H1 (cell line): ENCODE measurements at regions not wholly inside any gene's neighbourhood (a gene's known extent, or its start where the extent isn't known, plus 50 kb on each side); places are given as distances from the start of the nearest gene placed in this dataset.

Experiments
- CTCF ChIA-PET: fragments of 300-600 bp; sonication (Branson Sonifier 250); formaldehyde crosslinking; loops from one replicate; lab custom pipeline; 2021; ENCODE audit not compliant: partially characterized antibody; lab: Charles Lee
- POLR2A ChIA-PET: fragments of 300-600 bp; sonication (Branson Sonifier 250); formaldehyde crosslinking; loops from one replicate; lab custom pipeline; 2021; ENCODE audit warnings: inconsistent platforms; ENCODE audit not compliant: partially characterized antibody; lab: Charles Lee
- DNase-seq, 2 experiments: peaks; one replicate each; pipeline versions ENCODE4 v3.0.0 to v3.0.0-alpha.2; 2010 to 2022; ENCODE audit warnings: low spot score in 2 of 2, low read depth in 1 of 2, mixed read lengths in 1 of 2
- FAIRE-seq: peaks from 2 replicates; lab custom pipeline; 2011; peaks lifted over from hg19 to GRCh38; lab: Jason Lieb, UNC
- H2AFZ ChIP-seq: 2 replicates; pipeline ENCODE4 v1.8.1; 2012; ENCODE audit warnings: low read length, inconsistent platforms
- H2AK5ac ChIP-seq: 2 replicates; pipeline ENCODE4 v1.6.1; 2013; ENCODE audit warnings: low read depth, low read length
- H2BK120ac ChIP-seq: replicated peaks from 2 replicates; pipeline ENCODE3; 2013; ENCODE audit warnings: low read depth, low read length, inconsistent platforms
- H2BK12ac ChIP-seq: 2 replicates; pipeline ENCODE4 v1.6.1; 2013; ENCODE audit warnings: low read depth, low read length
- H2BK15ac ChIP-seq: 2 replicates; pipeline ENCODE4 v1.6.1; 2013; ENCODE audit warnings: low read length
- H2BK20ac ChIP-seq: 2 replicates; pipeline ENCODE4 v1.6.1; 2013; ENCODE audit warnings: low read length
- H2BK5ac ChIP-seq: 2 replicates; pipeline ENCODE4 v1.6.1; 2013; ENCODE audit warnings: low read depth, low read length
- H3K14ac ChIP-seq: 2 replicates; pipeline ENCODE4 v1.6.1; 2013; ENCODE audit warnings: inconsistent platforms; ENCODE audit not compliant: insufficient read length
- H3K18ac ChIP-seq: 2 replicates; pipeline ENCODE4 v1.6.1; 2013; ENCODE audit warnings: low read length; ENCODE audit errors: extremely low read depth
- H3K23ac ChIP-seq: 2 replicates; pipeline ENCODE4 v1.6.1; 2013; ENCODE audit warnings: inconsistent platforms; ENCODE audit not compliant: insufficient read length
- H3K23me2 ChIP-seq: 2 replicates; pipeline ENCODE4 v1.6.1; 2013; ENCODE audit warnings: low read depth, low read length
- H3K27ac ChIP-seq: 2 replicates; pipeline ENCODE4 v1.6.1; 2011; ENCODE audit warnings: low read depth, low read length, inconsistent platforms
- H3K27me3 ChIP-seq, 4 experiments: replicated peaks in 1 of 4; 1 replicate in 1 of 4; 2 replicates in 3 of 4; pipeline versions ENCODE4 v1.6.1 to v1.8.1; 2011 to 2013; ENCODE audit warnings: low read length in 3 of 4, mild to moderate bottlenecking in 3 of 4, inconsistent platforms in 2 of 4, mixed read lengths in 2 of 4, moderate library complexity in 1 of 4; ENCODE audit not compliant: control insufficient read depth in 3 of 4, insufficient read depth in 3 of 4; ENCODE audit errors: extremely low read depth in 1 of 4
- H3K36me3 ChIP-seq, 4 experiments: 2 replicates each; pipeline versions ENCODE4 v1.6.1 to v1.8.1; 2011 to 2013; ENCODE audit warnings: mild to moderate bottlenecking in 4 of 4, low read length in 3 of 4, moderate library complexity in 2 of 4, control low read depth in 1 of 4, inconsistent platforms in 1 of 4; ENCODE audit not compliant: insufficient read depth in 4 of 4, control insufficient read depth in 2 of 4
- H3K4ac ChIP-seq: replicated peaks from 2 replicates; pipeline ENCODE3; 2013; ENCODE audit warnings: low read length, low read depth, mixed read lengths, inconsistent platforms; ENCODE audit not compliant: insufficient read length
- H3K4me1 ChIP-seq, 4 experiments: replicated peaks in 1 of 4; 1 replicate in 1 of 4; 2 replicates in 3 of 4; pipeline versions ENCODE4 v1.6.1 to v1.8.1; 2011 to 2013; ENCODE audit warnings: low read length in 3 of 4, inconsistent platforms in 2 of 4, mixed read lengths in 1 of 4; ENCODE audit not compliant: insufficient read depth in 4 of 4, control insufficient read depth in 3 of 4
- H3K4me2 ChIP-seq, 2 experiments: 2 replicates each; pipeline versions ENCODE4 v1.6.1 to v1.8.1; 2011 to 2013; ENCODE audit warnings: low read depth in 2 of 2, low read length in 2 of 2, control low read depth in 1 of 2, inconsistent platforms in 1 of 2, mild to moderate bottlenecking in 1 of 2; ENCODE audit not compliant: insufficient read depth in 1 of 2
- H3K4me3 ChIP-seq, 4 experiments: fragments of 200-600, 300-600 bp in 1 of 4; sonication (generic), shearing (Covaris generic), sonication (Bioruptor Twin) in 1 of 4; 2 replicates each; pipeline versions ENCODE4 v1.5.1 to v1.8.1; 2011 to 2016; ENCODE audit warnings: low read length in 4 of 4, low read depth in 3 of 4, control low read depth in 2 of 4, inconsistent platforms in 2 of 4, mild to moderate bottlenecking in 2 of 4, mixed read lengths in 1 of 4, moderate library complexity in 1 of 4; ENCODE audit not compliant: insufficient read depth in 2 of 4; ENCODE audit errors: extremely low read depth in 1 of 4
- H3K56ac ChIP-seq: replicated peaks from 2 replicates; pipeline ENCODE3; 2013; ENCODE audit warnings: low read depth, mild to moderate bottlenecking, mixed read lengths, low read length, inconsistent platforms; ENCODE audit not compliant: insufficient read length
- H3K79me1 ChIP-seq: 2 replicates; pipeline ENCODE4 v1.6.1; 2013; ENCODE audit warnings: low read depth, low read length, control low read depth
- H3K79me2 ChIP-seq, 2 experiments: 2 replicates each; pipeline versions ENCODE4 v1.6.1 to v1.8.1; 2012 to 2013; ENCODE audit warnings: low read length in 2 of 2, mild to moderate bottlenecking in 2 of 2, inconsistent platforms in 1 of 2; ENCODE audit not compliant: insufficient read depth in 2 of 2, control insufficient read depth in 1 of 2
- H3K9ac ChIP-seq, 4 experiments: replicated peaks in 1 of 4; 1 replicate in 1 of 4; 2 replicates in 3 of 4; pipeline versions ENCODE4 v1.6.1 to v1.8.1; 2011 to 2013; ENCODE audit warnings: low read depth in 3 of 4, low read length in 3 of 4, control low read depth in 2 of 4, mild to moderate bottlenecking in 2 of 4, moderate library complexity in 2 of 4, inconsistent platforms in 1 of 4; ENCODE audit errors: extremely low read depth in 1 of 4
- H3K9me3 ChIP-seq, 2 experiments: 2 replicates each; pipeline versions ENCODE4 v1.6.1 to v1.8.1; 2012 to 2013; ENCODE audit warnings: mild to moderate bottlenecking in 2 of 2, moderate library complexity in 2 of 2, control low read depth in 1 of 2, inconsistent platforms in 1 of 2, low read depth in 1 of 2, low read length in 1 of 2, mixed read lengths in 1 of 2; ENCODE audit not compliant: insufficient read depth in 2 of 2
- H4K20me1 ChIP-seq, 2 experiments: replicated peaks in 1 of 2; 2 replicates each; pipeline versions ENCODE3 to v1.8.1; 2011 to 2013; ENCODE audit warnings: inconsistent platforms in 2 of 2, low read length in 2 of 2, mild to moderate bottlenecking in 1 of 2; ENCODE audit not compliant: insufficient read depth in 2 of 2, control insufficient read depth in 1 of 2
- H4K5ac ChIP-seq: 2 replicates; pipeline ENCODE4 v1.6.1; 2013; ENCODE audit warnings: low read length, low read depth, mixed read lengths, inconsistent platforms; ENCODE audit not compliant: insufficient read length
- H4K8ac ChIP-seq: 2 replicates; pipeline ENCODE4 v1.8.0; 2013; ENCODE audit warnings: mild to moderate bottlenecking, moderate library complexity, low read length, inconsistent platforms; ENCODE audit not compliant: insufficient read depth; ENCODE audit errors: extremely low read depth
- H4K91ac ChIP-seq: replicated peaks from 2 replicates; pipeline ENCODE3; 2013; ENCODE audit warnings: low read length, mixed read lengths, inconsistent platforms; ENCODE audit not compliant: insufficient read length
- BRCA1 ChIP-seq: IDR thresholded peaks from 2 replicates; pipeline ENCODE4 v1.6.1; 2012; ENCODE audit warnings: low read depth, low read length, improper control_type of control experiment
- CREB1 ChIP-seq: IDR thresholded peaks from 2 replicates; pipeline ENCODE4 v1.6.1; 2012; ENCODE audit warnings: inconsistent platforms
- CTBP2 ChIP-seq: IDR thresholded peaks from 2 replicates; pipeline ENCODE4 v1.7.0; 2011; ENCODE audit warnings: borderline replicate concordance, mild to moderate bottlenecking, moderate library complexity, mixed read lengths, low read length; ENCODE audit not compliant: insufficient read depth, insufficient read length
- EP300 ChIP-seq, 2 experiments: IDR thresholded peaks; 1 replicate in 1 of 2; 2 replicates in 1 of 2; pipeline ENCODE4 v1.6.1; 2011 to 2012; ENCODE audit warnings: low read depth in 2 of 2, low read length in 2 of 2, mild to moderate bottlenecking in 2 of 2, borderline replicate concordance in 1 of 2, inconsistent platforms in 1 of 2, moderate library complexity in 1 of 2
- JUND ChIP-seq: IDR thresholded peaks from 2 replicates; pipeline ENCODE4 v1.6.1; 2011; ENCODE audit warnings: mild to moderate bottlenecking, improper control_type of control experiment, low read length
- KDM1A ChIP-seq: fragments of 200-600, 300-600 bp; sonication (generic); IDR thresholded peaks from 2 replicates; pipeline ENCODE4 v1.7.1; 2016; ENCODE audit warnings: mild to moderate bottlenecking, low read length, borderline replicate concordance
- KDM5A ChIP-seq: fragments of 200-600 bp; IDR thresholded peaks from 2 replicates; pipeline ENCODE4 v1.7.1; 2012; ENCODE audit warnings: mild to moderate bottlenecking, low read length, inconsistent platforms, mixed read lengths
- MAFK ChIP-seq: IDR thresholded peaks from 2 replicates; pipeline ENCODE4 v1.6.1; 2012; ENCODE audit warnings: low read depth, mild to moderate bottlenecking, improper control_type of control experiment, low read length
- MAX ChIP-seq: IDR thresholded peaks from 2 replicates; pipeline ENCODE4 v1.6.1; 2012; ENCODE audit warnings: inconsistent platforms
- POLR2A ChIP-seq, 2 experiments: IDR thresholded peaks; 1 replicate in 1 of 2; 2 replicates in 1 of 2; pipeline ENCODE4 v1.6.1; 2011; ENCODE audit warnings: low read depth in 2 of 2, low read length in 2 of 2, mild to moderate bottlenecking in 2 of 2; ENCODE audit errors: control extremely low read depth in 1 of 2
- RFX5 ChIP-seq: IDR thresholded peaks from 2 replicates; pipeline ENCODE4 v1.6.1; 2011; ENCODE audit warnings: low read depth, low read length, improper control_type of control experiment, borderline replicate concordance
- SIN3A ChIP-seq, 2 experiments: IDR thresholded peaks in 1 of 2; conservative IDR thresholded peaks in 1 of 2; 2 replicates each; pipeline ENCODE4 v1.6.1; 2011 to 2012; ENCODE audit warnings: low read length in 2 of 2, improper control_type of control experiment in 1 of 2, low read depth in 1 of 2, mild to moderate bottlenecking in 1 of 2
- SP1 ChIP-seq: IDR thresholded peaks from 2 replicates; pipeline ENCODE4 v1.6.1; 2011; ENCODE audit warnings: low read depth, low read length
- TAF7 ChIP-seq: optimal IDR thresholded peaks from 2 replicates; pipeline ENCODE3; 2011; ENCODE audit warnings: low read depth, mild to moderate bottlenecking, inconsistent platforms, low read length, moderate library complexity, borderline replicate concordance
- ZNF274 ChIP-seq: IDR thresholded peaks from 2 replicates; pipeline ENCODE4 v1.7.0; 2012; ENCODE audit warnings: low read length, borderline replicate concordance; ENCODE audit errors: extremely low read depth
- WGBS, 2 experiments: shearing (Covaris generic) in 1 of 2; methylation state at CpG; one replicate each; pipeline versions ENCODE4 v1.1.6 to v1.1.7; 2013 to 2015; ENCODE audit warnings: low lambda C conversion rate in 2 of 2, mixed read lengths in 2 of 2, inconsistent platforms in 1 of 2, low coverage in 1 of 2, missing lambda C conversion rate in 1 of 2; ENCODE audit not compliant: insufficient replicate concordance in 2 of 2, insufficient coverage in 1 of 2, insufficient read length in 1 of 2; ENCODE audit errors: extremely low coverage in 1 of 2, missing lambda C conversion rate in 1 of 2; 5-methylcytosine and 5-hydroxymethylcytosine counted together

- Histone ChIP-seq H3K9ac (no peak overlapping the region), H3K14ac (no peak overlapping the region), H3K9me3 (no peaks in the 10 kb centered on the region), H2BK15ac (no peak overlapping the region), H3K27ac (no peak overlapping the region), H3K23ac (no peak overlapping the region), H3K18ac (no peak overlapping the region), H2AFZ (no peak overlapping the region; the same call in 1 of the 2 replicates), H4K91ac (no peak overlapping the region), H3K79me2 (no peaks in the 10 kb centered on the region), H3K4me2 (no peak overlapping the region), H3K4ac (no peak overlapping the region), H3K36me3 (no peaks in the 10 kb centered on the region), H2AK5ac (no peak overlapping the region), H3K27me3 (no peaks in the 10 kb centered on the region), H4K20me1 (no peaks in the 10 kb centered on the region), H4K5ac (no peak overlapping the region), H3K23me2 (no peaks in the 10 kb centered on the region), H3K79me1 (no peaks in the 10 kb centered on the region), H4K8ac (no peak overlapping the region), H2BK20ac (no peak overlapping the region), H3K4me1 (peaks cover 0 to 3% (median 0%) of the 10 kb centered on the region in 4 experiments; a peak in 1 of 7 replicates), H2BK12ac (no peak overlapping the region), H3K56ac (no peak overlapping the region), H2BK5ac (no peak overlapping the region), H3K4me3 (no peak overlapping the region), H2BK120ac (no peak overlapping the region)
- ChIA-PET CTCF (interaction anchor here (0.7 kb wide), 1 partner anchor 1866 kb away, joined by 3 read pairs; no protein-coding TSS in a partner anchor), POLR2A (no interaction called here)
- 88% methylated on average over 7 of the region's 7 CpGs; no CpG with 5 or more reads in 1 of the 2 experiments for WGBS, 2 experiments
- no peak for DNase-seq
- no peak for FAIRE-seq
- no peak for TF ChIP-seq BRCA1
- TF ChIP-seq JUND = no peak
- no peak for TF ChIP-seq KDM5A
- TF ChIP-seq MAFK = no peak
- TF ChIP-seq CREB1 = no peak
- TF ChIP-seq KDM1A = no peak
- TF ChIP-seq TAF7 = no peak
- no peak for TF ChIP-seq POLR2A (IDR thresholded peaks at IDR 0.05; ENCODE audit: control extremely low read depth in 1 of 2, low read depth in 2 of 2, low read length in 2 of 2)
- no peak for TF ChIP-seq ZNF274
- TF ChIP-seq MAX = no peak
- TF ChIP-seq EP300 (IDR thresholded peaks at IDR 0.05; ENCODE audit: borderline replicate concordance in 1 of 2, low read depth in 2 of 2, low read length in 2 of 2) = no peak
- TF ChIP-seq CTBP2 = no peak
- no peak for TF ChIP-seq SP1
- TF ChIP-seq RFX5 = no peak
- no peak for TF ChIP-seq SIN3A (conservative IDR thresholded peaks at IDR 0.05 in 1 of 2, IDR thresholded peaks at IDR 0.05 in 1 of 2; ENCODE audit: low read depth in 1 of 2, low read length in 2 of 2)
Measured at GRCh38 chr3:96510334-96510733, 304.1 kb upstream of the EPHA6 start.
